ENCODE measurements at regions not wholly inside any gene's neighbourhood (a gene's known extent, or its start where the extent isn't known, plus 50 kb on each side); places are given as distances from the start of the nearest gene placed in this dataset.

GRCh38 chr15:97036301-97036700 lies 705.8 kb downstream of the NR2F2 start:
- Histone ChIP-seq H3K27me3 (no peaks in the 10 kb centered on the region), H3K4me1 (no peaks in the 10 kb centered on the region), H3K36me3 (no peaks in the 10 kb centered on the region), H3K27ac (no peak overlapping the region), H3K9me3 (peaks cover 0 to 2% (median 0%) of the 10 kb centered on the region in 4 donors), H3K4me3 (no peak overlapping the region)
- DNase-seq (no peak), ATAC-seq (ENCODE audit: low FRiP score in 2 of 2) (no peak)
- TF ChIP-seq CTCF (IDR thresholded peaks at IDR 0.05) = no peak
- TF ChIP-seq POLR2A (IDR thresholded peaks at IDR 0.05) = no peak
- no peak for TF ChIP-seq EP300 (IDR thresholded peaks at IDR 0.05)
- no peak for TF ChIP-seq POLR2AphosphoS5 (IDR thresholded peaks at IDR 0.05)
- WGBS, 2 donors = 62 to 65% methylated on average over 3 of the region's 3 CpGs

- 35 to 41% methylated on average over 1 of the region's 1 CpG for WGBS, 2 donors
- ATAC-seq (ENCODE audit: low FRiP score in 2 of 2) (no peak), DNase-seq (no peak)
- Histone ChIP-seq H3K4me3 (no peak overlapping the region), H3K27me3 (no peaks in the 10 kb centered on the region), H3K4me1 (no peaks in the 10 kb centered on the region), H3K9me3 (no peaks in the 10 kb centered on the region), H3K27ac (no peak overlapping the region), H3K36me3 (no peaks in the 10 kb centered on the region)
- no peak for TF ChIP-seq POLR2AphosphoS5 (IDR thresholded peaks at IDR 0.05)
- no peak for TF ChIP-seq CTCF (IDR thresholded peaks at IDR 0.05)
- no peak for TF ChIP-seq EP300 (IDR thresholded peaks at IDR 0.05)
- no peak for TF ChIP-seq POLR2A (IDR thresholded peaks at IDR 0.05)
These were observed 706.6 kb downstream of the NR2F2 start for GRCh38 chr15:97037080-97037479.

- Histone ChIP-seq H3K4me1 (no peaks in the 10 kb centered on the region), H3K27ac (no peak overlapping the region), H3K9me3 (no peaks in the 10 kb centered on the region), H3K36me3 (no peaks in the 10 kb centered on the region), H3K27me3 (no peaks in the 10 kb centered on the region), H3K4me3 (no peak overlapping the region)
- 59 to 60% methylated on average over 4 of the region's 4 CpGs for WGBS, 2 donors
- DNase-seq (no peak), ATAC-seq (ENCODE audit: low FRiP score in 2 of 2) (no peak)
- no peak for TF ChIP-seq EP300 (IDR thresholded peaks at IDR 0.05)
These were observed 715.3 kb downstream of the NR2F2 start for GRCh38 chr15:97045666-97046421.

DNA sequence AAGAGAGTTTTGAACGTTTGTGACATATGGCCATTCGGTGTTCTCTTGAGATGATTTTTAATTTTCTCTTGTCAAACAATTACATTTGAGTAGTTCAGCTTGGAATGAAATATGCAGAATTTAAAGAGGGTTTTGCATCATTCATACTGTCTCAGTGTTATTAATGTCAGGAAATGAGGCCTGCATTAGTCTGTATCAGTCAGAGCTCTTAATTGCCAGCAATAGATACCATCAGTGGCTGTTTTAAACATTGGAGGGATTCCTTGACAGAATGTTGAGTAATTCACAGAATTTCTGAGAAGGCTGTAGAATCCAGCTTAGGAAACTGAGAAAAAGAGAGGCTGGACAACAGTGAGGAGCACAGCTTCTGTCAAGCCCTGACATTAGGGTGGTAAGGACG lies 722.0 kb downstream of the NR2F2 start:
- Histone ChIP-seq H3K27ac (no peak overlapping the region), H3K4me1 (no peaks in the 10 kb centered on the region), H3K27me3 (no peaks in the 10 kb centered on the region), H3K9me3 (no peaks in the 10 kb centered on the region), H3K4me3 (no peak overlapping the region), H3K36me3 (no peaks in the 10 kb centered on the region)
- no peak for DNase-seq
- TF ChIP-seq POLR2AphosphoS5 (IDR thresholded peaks at IDR 0.05) (no peak), EP300 (IDR thresholded peaks at IDR 0.05) (no peak), CTCF (IDR thresholded peaks at IDR 0.05) (no peak), POLR2A (IDR thresholded peaks at IDR 0.05) (no peak)
- no peak for ATAC-seq (ENCODE audit: low FRiP score in 2 of 2)
- 77 to 83% methylated on average over 3 of the region's 3 CpGs for WGBS, 2 donors

DNA sequence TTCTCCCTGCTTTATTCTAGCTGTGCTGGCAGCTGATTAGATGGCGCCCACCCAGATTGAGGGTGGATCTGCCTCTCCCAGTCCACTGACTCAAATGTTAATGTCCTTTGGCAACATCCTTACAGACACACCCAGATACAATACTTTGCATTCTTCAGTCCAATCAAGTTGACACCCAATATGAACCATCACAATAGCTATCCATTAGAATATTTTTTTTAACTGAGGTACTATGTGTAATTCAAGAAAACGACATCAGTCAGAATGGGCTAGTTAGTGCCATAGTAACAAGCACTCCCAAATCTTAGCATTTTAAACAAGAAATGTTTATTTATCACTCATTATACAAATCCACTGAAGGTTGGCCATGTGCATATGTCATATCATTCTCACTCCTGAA lies 723.1 kb downstream of the NR2F2 start:
- WGBS, 2 donors = 46 to 63% methylated on average over 2 of the region's 2 CpGs
- Histone ChIP-seq H3K4me3 (no peak overlapping the region), H3K4me1 (no peaks in the 10 kb centered on the region), H3K27ac (no peak overlapping the region), H3K27me3 (no peaks in the 10 kb centered on the region), H3K9me3 (no peaks in the 10 kb centered on the region), H3K36me3 (no peaks in the 10 kb centered on the region)
- DNase-seq (no peak), ATAC-seq (ENCODE audit: low FRiP score in 2 of 2) (no peak)
- TF ChIP-seq POLR2A (IDR thresholded peaks at IDR 0.05) = no peak
- no peak for TF ChIP-seq POLR2AphosphoS5 (IDR thresholded peaks at IDR 0.05)
- no peak for TF ChIP-seq EP300 (IDR thresholded peaks at IDR 0.05)
- TF ChIP-seq CTCF (IDR thresholded peaks at IDR 0.05) = no peak
